OCI-LY1 (cell line): ENCODE measurements at regions not wholly inside any gene's neighbourhood (a gene's known extent, or its start where the extent isn't known, plus 50 kb on each side); places are given as distances from the start of the nearest gene placed in this dataset.

Experiments used
- H2AFZ ChIP-seq: fragments of 200-600 bp; sonication (generic), shearing (Covaris generic); 2 replicates; pipeline ENCODE4 v1.6.0; 2014; ENCODE audit warnings: antibody characterized with exemption, mild to moderate bottlenecking, low read length
- H3F3A ChIP-seq: fragments of 200-600 bp; sonication (generic), shearing (Covaris generic); 2 replicates; pipeline ENCODE4 v1.6.0; 2014; ENCODE audit warnings: mild to moderate bottlenecking, antibody characterized with exemption, low read length, moderate library complexity; ENCODE audit not compliant: insufficient read depth
- H3K27ac ChIP-seq: fragments of 200-600 bp; sonication (generic); 2 replicates; pipeline ENCODE4 v1.5.1; 2014; ENCODE audit warnings: low read length, mixed run types, mild to moderate bottlenecking, low read depth; ENCODE audit not compliant: poor library complexity, severe bottlenecking
- H3K27me3 ChIP-seq: fragments of 200-600 bp; sonication (generic); 2 replicates; pipeline ENCODE4 v1.6.0; 2014; ENCODE audit warnings: antibody characterized with exemption, mild to moderate bottlenecking, low read length, moderate library complexity; ENCODE audit not compliant: insufficient read depth
- H3K36me3 ChIP-seq: fragments of 200-600 bp; sonication (generic); 2 replicates; pipeline ENCODE4 v1.6.1; 2014; ENCODE audit warnings: mild to moderate bottlenecking, antibody characterized with exemption, low read length, moderate library complexity, mixed read lengths; ENCODE audit not compliant: insufficient read depth
- H3K4me1 ChIP-seq: fragments of 200-600 bp; sonication (generic); 2 replicates; pipeline ENCODE4 v1.5.1; 2014; ENCODE audit warnings: mild to moderate bottlenecking, low read length, moderate library complexity; ENCODE audit not compliant: insufficient read depth, severe bottlenecking
- H3K4me2 ChIP-seq: fragments of 200-600 bp; sonication (generic), shearing (Covaris generic); 2 replicates; pipeline ENCODE4 v1.6.1; 2014; ENCODE audit warnings: low read length
- H3K4me3 ChIP-seq: fragments of 200-600 bp; sonication (generic); 2 replicates; pipeline ENCODE4 v1.5.1; 2014; ENCODE audit warnings: low read length, low read depth, mild to moderate bottlenecking, mixed read lengths; ENCODE audit not compliant: poor library complexity, severe bottlenecking
- H3K79me2 ChIP-seq: fragments of 200-600 bp; shearing (Covaris generic); 2 replicates; pipeline ENCODE4 v1.6.1; 2016; ENCODE audit warnings: mixed run types, low read length, mixed read lengths; ENCODE audit not compliant: insufficient read depth
- H3K9ac ChIP-seq: fragments of 200-600 bp; sonication (generic), shearing (Covaris generic); 2 replicates; pipeline ENCODE4 v1.6.1; 2014; ENCODE audit warnings: mild to moderate bottlenecking, low read length, mixed read lengths
- H3K9me2 ChIP-seq: fragments of 200-600 bp; sonication (generic), shearing (Covaris generic); 2 replicates; pipeline ENCODE4 v1.6.1; 2014; ENCODE audit warnings: low read depth, mild to moderate bottlenecking, low read length, mixed read lengths
- H3K9me3 ChIP-seq: fragments of 200-600 bp; shearing (Covaris generic); 2 replicates; pipeline ENCODE4 v1.6.1; 2014; ENCODE audit warnings: low read length, mixed read lengths
- H4K20me1 ChIP-seq: fragments of 200-600 bp; sonication (generic), shearing (Covaris generic); 2 replicates; pipeline ENCODE4 v1.6.0; 2016; ENCODE audit warnings: mild to moderate bottlenecking, low read length; ENCODE audit not compliant: insufficient read depth
- CTCF ChIP-seq: fragments of 200-600 bp; sonication (generic), shearing (Covaris generic); IDR thresholded peaks from 2 replicates; pipeline ENCODE4 v1.5.1; 2017; ENCODE audit warnings: mild to moderate bottlenecking, antibody characterized with exemption, low read length, moderate library complexity, mixed read lengths
- EZH2 ChIP-seq: fragments of 200-600 bp; sonication (generic), shearing (Covaris generic); IDR thresholded peaks from 2 replicates; pipeline ENCODE4 v1.8.0; 2017; ENCODE audit warnings: borderline replicate concordance, mixed run types, mild to moderate bottlenecking, antibody characterized with exemption, low read length, moderate library complexity, mixed read lengths

DNA sequence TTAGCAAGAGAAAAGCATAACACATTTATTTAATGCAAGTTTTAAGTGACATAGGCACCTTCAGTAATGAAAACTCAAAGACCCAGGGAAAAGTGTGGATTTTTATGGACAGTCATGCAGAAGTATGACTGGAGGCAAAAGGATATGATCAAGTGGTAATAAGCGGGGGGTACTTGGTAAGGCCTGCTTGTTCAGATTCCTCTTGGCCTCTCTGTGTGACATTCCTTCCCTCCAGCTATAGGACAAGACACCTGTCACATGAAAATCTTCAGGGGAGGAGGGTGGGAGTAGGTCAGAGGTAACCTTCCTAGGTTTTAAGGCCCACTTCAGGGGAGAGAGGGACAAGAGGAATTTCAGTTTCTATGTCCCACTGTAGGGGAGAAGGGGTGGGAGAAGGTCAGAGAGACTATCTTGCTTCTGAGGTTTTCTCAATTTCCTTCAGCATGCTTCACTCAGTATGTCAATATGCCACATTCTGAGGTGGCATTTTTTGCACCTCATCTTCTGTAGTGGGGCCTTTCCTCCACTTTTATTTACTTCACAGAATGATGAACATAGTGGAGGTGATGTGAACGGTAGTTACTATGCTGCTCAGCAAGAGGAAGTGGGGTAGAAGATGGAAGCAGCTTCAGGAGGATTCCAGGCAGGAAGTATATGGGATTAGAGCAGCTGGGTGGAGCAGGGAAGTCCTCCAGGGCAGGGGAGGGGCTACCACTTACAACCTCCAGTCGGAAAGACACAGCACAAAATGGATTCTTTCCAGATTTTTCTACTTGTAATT is 73.2 kb upstream of the RFC3 start:
- H4K20me1 ChIP-seq, result no peaks in the 10 kb centered on the region
- no peak for TF ChIP-seq EZH2
- no peak for TF ChIP-seq CTCF
- H3K27me3 ChIP-seq, result no peaks in the 10 kb centered on the region
- H3K4me2 ChIP-seq, result peak overlapping the region; percentile 95
- peak overlapping the region; percentile 56 for H3K4me3 ChIP-seq
- H2AFZ ChIP-seq, result no peak overlapping the region
- peaks cover 61% of the 10 kb centered on the region for H3K4me1 ChIP-seq
- H3F3A ChIP-seq, result no peaks in the 10 kb centered on the region
- H3K79me2 ChIP-seq, result no peaks in the 10 kb centered on the region
- H3K27ac ChIP-seq, result peak overlapping the region; percentile 100
- H3K9me3 ChIP-seq, result peaks cover 4% of the 10 kb centered on the region; the same call in 1 of the 2 replicates
- no peaks in the 10 kb centered on the region for H3K9me2 ChIP-seq
- H3K9ac ChIP-seq, result peak overlapping the region; percentile 96
- H3K36me3 ChIP-seq, result peaks cover 7% of the 10 kb centered on the region; the same call in 1 of the 2 replicates

GRCh38 chr13:33745370-33746324 is 72.3 kb upstream of the RFC3 start:
- H3K4me3 ChIP-seq, result peak overlapping the region; percentile 56
- H3K27me3 ChIP-seq, result no peaks in the 10 kb centered on the region
- H3K79me2 ChIP-seq, result no peaks in the 10 kb centered on the region
- peaks cover 4% of the 10 kb centered on the region; the same call in 1 of the 2 replicates for H3K9me3 ChIP-seq
- no peaks in the 10 kb centered on the region for H4K20me1 ChIP-seq
- no peak overlapping the region for H2AFZ ChIP-seq
- TF ChIP-seq EZH2 (no peak), CTCF (no peak; the same call in 1 of the 2 replicates)
- peak overlapping the region; percentile 95 for H3K4me2 ChIP-seq
- H3K36me3 ChIP-seq, result peaks cover 7% of the 10 kb centered on the region; the same call in 1 of the 2 replicates
- peaks cover 54% of the 10 kb centered on the region for H3K4me1 ChIP-seq
- H3K9ac ChIP-seq, result peak overlapping the region; percentile 96
- H3K27ac ChIP-seq, result peak overlapping the region; percentile 100
- no peaks in the 10 kb centered on the region for H3F3A ChIP-seq
- no peaks in the 10 kb centered on the region for H3K9me2 ChIP-seq

DNA sequence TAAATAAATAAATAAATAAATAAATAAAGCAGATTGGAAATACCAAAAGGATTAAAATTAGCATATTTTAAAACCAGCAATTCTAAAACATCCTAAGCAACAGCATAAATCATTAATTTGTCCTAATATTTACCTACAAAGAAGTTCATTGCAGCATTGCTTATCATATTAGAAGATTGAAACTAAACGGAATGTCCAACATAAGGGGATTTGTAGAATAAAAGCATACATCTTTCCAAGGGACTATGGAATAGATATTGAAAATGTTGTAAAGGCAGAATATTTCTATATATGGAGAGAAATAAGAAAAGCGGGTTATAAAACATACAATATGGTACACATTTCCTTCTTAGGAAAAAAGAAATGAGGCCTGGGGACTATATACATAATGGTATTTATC is 71.1 kb upstream of the RFC3 start:
- Histone ChIP-seq H3K36me3 (peaks cover 7% of the 10 kb centered on the region; the same call in 1 of the 2 replicates), H3K9me2 (no peaks in the 10 kb centered on the region), H3K79me2 (no peaks in the 10 kb centered on the region), H3K9me3 (peaks cover 4% of the 10 kb centered on the region; the same call in 1 of the 2 replicates), H3K9ac (0 out of 2 replicates have a peak overlapping the region, but pooled peaks have one; percentile 22), H2AFZ (no peak overlapping the region), H3K4me1 (peaks cover 54% of the 10 kb centered on the region), H3K4me2 (peak overlapping the region; percentile 23; the same call in 1 of the 2 replicates), H3K27ac (peak overlapping the region; percentile 100), H4K20me1 (no peaks in the 10 kb centered on the region), H3K27me3 (no peaks in the 10 kb centered on the region), H3F3A (no peaks in the 10 kb centered on the region), H3K4me3 (peak overlapping the region; percentile 19)
- TF ChIP-seq CTCF, result no peak
- no peak for TF ChIP-seq EZH2
